ENCODE measurements at regions not wholly inside any gene's neighbourhood (a gene's known extent, or its start where the extent isn't known, plus 50 kb on each side); places are given as distances from the start of the nearest gene placed in this dataset.

DNA sequence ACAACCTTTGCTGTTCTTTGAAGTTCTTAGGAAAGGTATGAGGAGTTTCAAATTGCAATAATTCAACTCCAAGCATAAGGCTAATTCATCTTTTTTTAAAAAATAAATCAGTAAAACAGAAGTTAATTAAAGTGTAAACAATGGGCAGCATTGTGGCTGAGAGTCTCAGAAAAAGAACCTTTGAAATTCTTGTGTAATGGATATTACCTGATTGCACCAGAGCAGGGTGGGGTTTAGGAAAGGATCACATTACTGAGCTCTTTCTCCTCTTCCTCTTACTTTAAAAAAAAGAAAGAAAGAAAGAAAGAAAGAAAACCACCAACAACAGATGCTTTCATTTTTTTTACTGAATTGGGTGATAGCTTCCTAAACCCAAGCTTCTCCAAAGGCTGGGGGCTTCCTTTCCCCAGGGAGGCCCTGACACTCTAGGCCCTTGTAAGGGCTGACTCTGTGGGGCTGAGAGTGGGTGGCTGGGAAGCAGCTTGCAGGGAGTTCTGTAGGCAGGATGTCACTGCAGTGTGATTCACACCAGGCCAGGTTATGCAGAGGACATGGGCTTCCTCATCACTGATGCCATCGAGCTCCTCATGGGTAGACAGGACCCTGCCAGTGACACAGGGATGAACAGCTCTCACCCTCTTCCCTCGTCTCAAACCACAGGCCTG is 564.5 kb downstream of the FGF9 start:
- TF ChIP-seq, protein P1, sequence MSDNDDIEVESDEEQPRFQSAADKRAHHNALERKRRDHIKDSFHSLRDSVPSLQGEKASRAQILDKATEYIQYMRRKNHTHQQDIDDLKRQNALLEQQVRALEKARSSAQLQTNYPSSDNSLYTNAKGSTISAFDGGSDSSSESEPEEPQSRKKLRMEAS (IDR thresholded peaks at IDR 0.05): no peak
- no peak for TF ChIP-seq EZH2 (IDR thresholded peaks at IDR 0.05)
- TF ChIP-seq, protein P2, sequence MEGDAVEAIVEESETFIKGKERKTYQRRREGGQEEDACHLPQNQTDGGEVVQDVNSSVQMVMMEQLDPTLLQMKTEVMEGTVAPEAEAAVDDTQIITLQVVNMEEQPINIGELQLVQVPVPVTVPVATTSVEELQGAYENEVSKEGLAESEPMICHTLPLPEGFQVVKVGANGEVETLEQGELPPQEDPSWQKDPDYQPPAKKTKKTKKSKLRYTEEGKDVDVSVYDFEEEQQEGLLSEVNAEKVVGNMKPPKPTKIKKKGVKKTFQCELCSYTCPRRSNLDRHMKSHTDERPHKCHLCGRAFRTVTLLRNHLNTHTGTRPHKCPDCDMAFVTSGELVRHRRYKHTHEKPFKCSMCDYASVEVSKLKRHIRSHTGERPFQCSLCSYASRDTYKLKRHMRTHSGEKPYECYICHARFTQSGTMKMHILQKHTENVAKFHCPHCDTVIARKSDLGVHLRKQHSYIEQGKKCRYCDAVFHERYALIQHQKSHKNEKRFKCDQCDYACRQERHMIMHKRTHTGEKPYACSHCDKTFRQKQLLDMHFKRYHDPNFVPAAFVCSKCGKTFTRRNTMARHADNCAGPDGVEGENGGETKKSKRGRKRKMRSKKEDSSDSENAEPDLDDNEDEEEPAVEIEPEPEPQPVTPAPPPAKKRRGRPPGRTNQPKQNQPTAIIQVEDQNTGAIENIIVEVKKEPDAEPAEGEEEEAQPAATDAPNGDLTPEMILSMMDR (IDR thresholded peaks at IDR 0.05 in 2 of 3, conservative IDR thresholded peaks at IDR 0.05 in 1 of 3; ENCODE audit: borderline replicate concordance in 1 of 3, insufficient read depth in 1 of 3, low read depth in 2 of 3, low read length in 2 of 3): no peak
- no peak for TF ChIP-seq TCF7L2 (IDR thresholded peaks at IDR 0.05; ENCODE audit: borderline replicate concordance, extremely low read depth, insufficient read depth, insufficient read length)
- TF ChIP-seq POLR2A (IDR thresholded peaks at IDR 0.05; ENCODE audit: borderline replicate concordance, extremely low read depth, insufficient read depth, insufficient read length): no peak
- no peak for TF ChIP-seq EZH2phosphoT487 (IDR thresholded peaks at IDR 0.05; ENCODE audit: borderline replicate concordance)
- TF ChIP-seq POLR2AphosphoS5 (IDR thresholded peaks at IDR 0.05; ENCODE audit: low read depth, low read length): no peak

Data from HCT116 (cell line).